Effector CD8-positive, alpha-beta T cell (primary cell): ENCODE measurements at regions not wholly inside any gene's neighbourhood (a gene's known extent, or its start where the extent isn't known, plus 50 kb on each side); places are given as distances from the start of the nearest gene placed in this dataset.
"Not testable (repeated sequence)": the region's sequence is repeated elsewhere in the genome, so short reads cannot be mapped to it uniquely, and the experiment has no call there.

Experiments used
- DNase-seq: peaks from one replicate; lab custom pipeline; 2025; lab: John Stamatoyannopoulos, UW

GRCh38 chr22:19662049-19662684 is 52.1 kb upstream of the SEPTIN5 start:
- DNase-seq, result not testable (repeated sequence)

- DNase-seq, result no peak
These were observed 51.0 kb upstream of the SEPTIN5 start for GRCh38 chr22:19663286-19663815.

- DNase-seq, result no peak
These were observed 50.4 kb upstream of the SEPTIN5 start for GRCh38 chr22:19663821-19664355.

- DNase-seq, result no peak
These were observed 49.9 kb upstream of the SEPTIN5 start for GRCh38 chr22:19664406-19664805.
